ENCODE measurements at regions not wholly inside any gene's neighbourhood (a gene's known extent, or its start where the extent isn't known, plus 50 kb on each side); places are given as distances from the start of the nearest gene placed in this dataset.

DNA sequence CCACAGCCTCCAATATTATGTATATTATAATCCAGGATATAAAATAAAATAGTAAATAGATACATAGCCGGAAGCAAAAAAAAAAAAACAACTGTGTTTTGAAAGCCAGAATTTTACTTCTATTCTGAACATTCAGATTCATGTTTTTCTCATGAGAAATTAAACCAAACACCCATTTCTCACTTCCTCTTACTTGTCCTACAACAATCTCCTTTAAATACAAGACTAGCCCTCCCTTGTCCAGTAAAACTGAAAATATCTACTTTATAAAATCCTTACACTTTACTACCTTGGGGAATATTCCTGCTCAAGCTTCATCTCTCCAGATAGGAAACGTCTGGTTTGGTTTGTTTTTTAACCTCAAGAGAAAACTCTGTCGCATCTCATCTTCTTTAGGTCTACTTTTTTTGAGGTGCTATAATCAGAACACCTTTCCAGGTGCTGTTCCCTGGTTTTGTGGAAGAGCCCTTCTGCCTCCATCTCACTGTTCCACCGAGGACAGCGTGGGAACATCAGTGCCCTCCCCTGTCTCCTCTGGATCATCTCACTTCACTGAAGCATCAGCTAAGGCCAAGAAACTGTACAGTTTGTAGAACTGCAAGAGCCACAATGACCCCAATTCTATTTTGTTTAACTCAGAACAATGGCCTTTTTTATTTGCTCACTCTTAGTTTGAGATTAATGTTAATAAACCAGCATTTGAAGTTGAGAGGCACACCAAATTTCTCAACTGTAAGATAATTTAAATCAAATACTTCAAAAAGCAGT lies 82.0 kb upstream of the ARHGAP32 start:
- no peaks in the 10 kb centered on the region for H3K9me3 ChIP-seq (replicated peaks)
- intact Hi-C loops (cut with micrococcal nuclease): no loop called here
- TF ChIP-seq, protein P1, sequence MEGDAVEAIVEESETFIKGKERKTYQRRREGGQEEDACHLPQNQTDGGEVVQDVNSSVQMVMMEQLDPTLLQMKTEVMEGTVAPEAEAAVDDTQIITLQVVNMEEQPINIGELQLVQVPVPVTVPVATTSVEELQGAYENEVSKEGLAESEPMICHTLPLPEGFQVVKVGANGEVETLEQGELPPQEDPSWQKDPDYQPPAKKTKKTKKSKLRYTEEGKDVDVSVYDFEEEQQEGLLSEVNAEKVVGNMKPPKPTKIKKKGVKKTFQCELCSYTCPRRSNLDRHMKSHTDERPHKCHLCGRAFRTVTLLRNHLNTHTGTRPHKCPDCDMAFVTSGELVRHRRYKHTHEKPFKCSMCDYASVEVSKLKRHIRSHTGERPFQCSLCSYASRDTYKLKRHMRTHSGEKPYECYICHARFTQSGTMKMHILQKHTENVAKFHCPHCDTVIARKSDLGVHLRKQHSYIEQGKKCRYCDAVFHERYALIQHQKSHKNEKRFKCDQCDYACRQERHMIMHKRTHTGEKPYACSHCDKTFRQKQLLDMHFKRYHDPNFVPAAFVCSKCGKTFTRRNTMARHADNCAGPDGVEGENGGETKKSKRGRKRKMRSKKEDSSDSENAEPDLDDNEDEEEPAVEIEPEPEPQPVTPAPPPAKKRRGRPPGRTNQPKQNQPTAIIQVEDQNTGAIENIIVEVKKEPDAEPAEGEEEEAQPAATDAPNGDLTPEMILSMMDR (IDR thresholded peaks at IDR 0.05; ENCODE audit: borderline replicate concordance): no peak
- no peaks in the 10 kb centered on the region for H3K36me3 ChIP-seq
- peaks cover 39% of the 10 kb centered on the region for H3K4me1 ChIP-seq
- no peaks in the 10 kb centered on the region for H3K27me3 ChIP-seq (ENCODE audit: low read depth)
- no peak overlapping the region for H3K27ac ChIP-seq (replicated peaks)
- DNase-seq: no peak
- no peak overlapping the region for H3K4me3 ChIP-seq

- no peaks in the 10 kb centered on the region for H3K27me3 ChIP-seq (ENCODE audit: low read depth)
- TF ChIP-seq, protein P1 (IDR thresholded peaks at IDR 0.05; ENCODE audit: borderline replicate concordance): no peak
- no peak for DNase-seq
- no peak overlapping the region for H3K27ac ChIP-seq (replicated peaks)
- H3K4me1 ChIP-seq: peaks cover 36% of the 10 kb centered on the region
- intact Hi-C loops (cut with micrococcal nuclease): no loop called here
- no peaks in the 10 kb centered on the region for H3K9me3 ChIP-seq (replicated peaks)
- no peaks in the 10 kb centered on the region for H3K36me3 ChIP-seq
- H3K4me3 ChIP-seq: no peak overlapping the region
Measured at GRCh38 chr11:129273322-129273721, 81.2 kb upstream of the ARHGAP32 start.

GRCh38 chr11:129271030-129271429 lies 78.9 kb upstream of the ARHGAP32 start:
- H3K36me3 ChIP-seq: no peaks in the 10 kb centered on the region
- H3K9me3 ChIP-seq (replicated peaks): no peaks in the 10 kb centered on the region
- intact Hi-C loops (cut with micrococcal nuclease): no loop called here
- TF ChIP-seq, protein P1 (IDR thresholded peaks at IDR 0.05; ENCODE audit: borderline replicate concordance): no peak
- peaks cover 22% of the 10 kb centered on the region for H3K4me1 ChIP-seq
- H3K4me3 ChIP-seq: no peak overlapping the region
- no peak for DNase-seq
- H3K27ac ChIP-seq (replicated peaks): no peak overlapping the region
- no peaks in the 10 kb centered on the region for H3K27me3 ChIP-seq (ENCODE audit: low read depth)

- H3K4me1 ChIP-seq: peaks cover 17% of the 10 kb centered on the region
- TF ChIP-seq, protein P1 (IDR thresholded peaks at IDR 0.05; ENCODE audit: borderline replicate concordance): no peak
- no peak overlapping the region for H3K27ac ChIP-seq (replicated peaks)
- H3K27me3 ChIP-seq (ENCODE audit: low read depth): no peaks in the 10 kb centered on the region
- no peaks in the 10 kb centered on the region for H3K36me3 ChIP-seq
- intact Hi-C loops (cut with micrococcal nuclease): no loop called here
- no peak overlapping the region for H3K4me3 ChIP-seq
- DNase-seq: no peak
- no peaks in the 10 kb centered on the region for H3K9me3 ChIP-seq (replicated peaks)
Measured at GRCh38 chr11:129270446-129270845, 78.3 kb upstream of the ARHGAP32 start.

- no peaks in the 10 kb centered on the region for H3K9me3 ChIP-seq (replicated peaks)
- no peak overlapping the region for H3K27ac ChIP-seq (replicated peaks)
- no peaks in the 10 kb centered on the region for H3K4me1 ChIP-seq
- H3K27me3 ChIP-seq (ENCODE audit: low read depth): no peaks in the 10 kb centered on the region
- intact Hi-C loops (cut with micrococcal nuclease): no loop called here
- TF ChIP-seq, protein P1 (IDR thresholded peaks at IDR 0.05; ENCODE audit: borderline replicate concordance): no peak
- no peak overlapping the region for H3K4me3 ChIP-seq
- no peak for DNase-seq
- no peaks in the 10 kb centered on the region for H3K36me3 ChIP-seq
Measured at GRCh38 chr11:129268371-129268770, 76.2 kb upstream of the ARHGAP32 start.

Data from left ventricle myocardium inferior (tissue), 1 donor.